Astrocyte (in vitro differentiated cells and primary cell): ENCODE measurements at regions not wholly inside any gene's neighbourhood (a gene's known extent, or its start where the extent isn't known, plus 50 kb on each side); places are given as distances from the start of the nearest gene placed in this dataset.
A peak's percentile ranks its signal among the peaks of the same experiment; 100 is the strongest.

Experiments used
- DNase-seq: peaks from one replicate; pipeline ENCODE4 v3.0.0-alpha.2; 2010; ENCODE audit warnings: low read depth
- FAIRE-seq: peaks from 2 replicates; lab custom pipeline; 2011; peaks lifted over from hg19 to GRCh38; lab: Jason Lieb, UNC
- H2AFZ ChIP-seq: 2 replicates; pipeline ENCODE4 v1.6.0; 2012; ENCODE audit warnings: low read depth, low read length, inconsistent platforms
- H3K27ac ChIP-seq: 2 replicates; pipeline ENCODE4 v1.5.1; 2011; ENCODE audit warnings: low read depth, low read length, inconsistent platforms
- H3K27me3 ChIP-seq: 2 replicates; pipeline ENCODE4 v1.6.0; 2011; ENCODE audit warnings: low read length, inconsistent platforms; ENCODE audit not compliant: insufficient read depth
- H3K36me3 ChIP-seq: 2 replicates; pipeline ENCODE4 v1.5.1; 2011; ENCODE audit warnings: low read length, inconsistent platforms; ENCODE audit not compliant: insufficient read depth
- H3K4me1 ChIP-seq: 2 replicates; pipeline ENCODE4 v1.5.1; 2011; ENCODE audit warnings: low read length, inconsistent platforms; ENCODE audit not compliant: insufficient read depth
- H3K4me2 ChIP-seq: 2 replicates; pipeline ENCODE4 v1.6.0; 2012; ENCODE audit warnings: low read length, inconsistent platforms
- H3K4me3 ChIP-seq: 2 replicates; pipeline ENCODE4 v1.5.1; 2011; ENCODE audit warnings: low read depth, mild to moderate bottlenecking, low read length, inconsistent platforms; ENCODE audit not compliant: insufficient read depth
- H3K79me2 ChIP-seq: 2 replicates; pipeline ENCODE4 v1.6.0; 2012; ENCODE audit warnings: mild to moderate bottlenecking, low read length, inconsistent platforms; ENCODE audit not compliant: insufficient read depth
- H3K9ac ChIP-seq: 2 replicates; pipeline ENCODE4 v1.6.0; 2012; ENCODE audit warnings: mild to moderate bottlenecking, low read length, inconsistent platforms
- H3K9me3 ChIP-seq: 2 replicates; pipeline ENCODE4 v1.5.1; 2012; ENCODE audit warnings: low read depth, mild to moderate bottlenecking, low read length, inconsistent platforms; ENCODE audit not compliant: insufficient read depth
- H4K20me1 ChIP-seq: 2 replicates; pipeline ENCODE4 v1.6.0; 2012; ENCODE audit warnings: low read length, inconsistent platforms; ENCODE audit not compliant: insufficient read depth
- H3K27ac Mint-ChIP-seq: one replicate; pipeline ENCODE4 v1.8.0; 2021; ENCODE audit warnings: mild to moderate bottlenecking, mixed read lengths; ENCODE audit not compliant: unreplicated experiment
- H3K27me3 Mint-ChIP-seq: one replicate; pipeline ENCODE4 v1.8.0; 2021; ENCODE audit warnings: low read depth, mixed read lengths; ENCODE audit not compliant: unreplicated experiment
- H3K36me3 Mint-ChIP-seq: one replicate; pipeline ENCODE4 v1.8.0; 2021; ENCODE audit warnings: low read depth, mixed read lengths; ENCODE audit not compliant: unreplicated experiment
- H3K4me1 Mint-ChIP-seq: one replicate; pipeline ENCODE4 v1.8.0; 2021; ENCODE audit warnings: low read depth, mixed read lengths; ENCODE audit not compliant: unreplicated experiment
- H3K4me3 Mint-ChIP-seq: one replicate; pipeline ENCODE4 v1.8.0; 2021; ENCODE audit warnings: mild to moderate bottlenecking, moderate library complexity, mixed read lengths; ENCODE audit not compliant: unreplicated experiment
- H3K9me3 Mint-ChIP-seq: one replicate; pipeline ENCODE4 v1.8.0; 2021; ENCODE audit warnings: mild to moderate bottlenecking, mixed read lengths; ENCODE audit not compliant: unreplicated experiment
- EZH2 ChIP-seq: IDR thresholded peaks from 2 replicates; pipeline ENCODE4 v1.6.1; 2012; ENCODE audit warnings: mild to moderate bottlenecking, low read length, inconsistent platforms; ENCODE audit not compliant: insufficient read depth
- TF ChIP-seq, protein P1 (sequence below): IDR thresholded peaks from 2 replicates; pipeline ENCODE4 v1.5.1; 2011; ENCODE audit warnings: low read depth, mild to moderate bottlenecking, inconsistent platforms, low read length, moderate library complexity; ENCODE audit not compliant: insufficient read depth

GRCh38 chr9:88060746-88061145, 77.5 kb downstream of the SPATA31C2 start:
- Histone ChIP-seq H2AFZ (no peak overlapping the region), H4K20me1 (no peaks in the 10 kb centered on the region), H3K27ac (no peak overlapping the region), H3K4me2 (no peak overlapping the region), H3K9ac (no peak overlapping the region), H3K4me1 (no peaks in the 10 kb centered on the region), H3K27me3 (no peaks in the 10 kb centered on the region), H3K36me3 (no peaks in the 10 kb centered on the region), H3K79me2 (no peaks in the 10 kb centered on the region), H3K9me3 (no peaks in the 10 kb centered on the region), H3K4me3 (no peak overlapping the region)
- H3K4me1 Mint-ChIP-seq: peaks cover 12% of the 10 kb centered on the region
- TF ChIP-seq EZH2: no peak
- TF ChIP-seq, protein P1, sequence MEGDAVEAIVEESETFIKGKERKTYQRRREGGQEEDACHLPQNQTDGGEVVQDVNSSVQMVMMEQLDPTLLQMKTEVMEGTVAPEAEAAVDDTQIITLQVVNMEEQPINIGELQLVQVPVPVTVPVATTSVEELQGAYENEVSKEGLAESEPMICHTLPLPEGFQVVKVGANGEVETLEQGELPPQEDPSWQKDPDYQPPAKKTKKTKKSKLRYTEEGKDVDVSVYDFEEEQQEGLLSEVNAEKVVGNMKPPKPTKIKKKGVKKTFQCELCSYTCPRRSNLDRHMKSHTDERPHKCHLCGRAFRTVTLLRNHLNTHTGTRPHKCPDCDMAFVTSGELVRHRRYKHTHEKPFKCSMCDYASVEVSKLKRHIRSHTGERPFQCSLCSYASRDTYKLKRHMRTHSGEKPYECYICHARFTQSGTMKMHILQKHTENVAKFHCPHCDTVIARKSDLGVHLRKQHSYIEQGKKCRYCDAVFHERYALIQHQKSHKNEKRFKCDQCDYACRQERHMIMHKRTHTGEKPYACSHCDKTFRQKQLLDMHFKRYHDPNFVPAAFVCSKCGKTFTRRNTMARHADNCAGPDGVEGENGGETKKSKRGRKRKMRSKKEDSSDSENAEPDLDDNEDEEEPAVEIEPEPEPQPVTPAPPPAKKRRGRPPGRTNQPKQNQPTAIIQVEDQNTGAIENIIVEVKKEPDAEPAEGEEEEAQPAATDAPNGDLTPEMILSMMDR: no peak
- no peak overlapping the region for H3K27ac Mint-ChIP-seq
- no peak overlapping the region for H3K4me3 Mint-ChIP-seq
- peak; percentile 36 for DNase-seq
- no peaks in the 10 kb centered on the region for H3K27me3 Mint-ChIP-seq
- no peak for FAIRE-seq
- no peaks in the 10 kb centered on the region for H3K36me3 Mint-ChIP-seq
- peaks cover 8% of the 10 kb centered on the region for H3K9me3 Mint-ChIP-seq

GRCh38 chr9:88059469-88059868, 78.8 kb downstream of the SPATA31C2 start:
- Histone ChIP-seq H3K4me1 (no peaks in the 10 kb centered on the region), H3K4me2 (no peak overlapping the region), H3K36me3 (no peaks in the 10 kb centered on the region), H3K27ac (no peak overlapping the region), H3K9me3 (no peaks in the 10 kb centered on the region), H3K79me2 (no peaks in the 10 kb centered on the region), H4K20me1 (no peaks in the 10 kb centered on the region), H3K27me3 (no peaks in the 10 kb centered on the region), H3K4me3 (no peak overlapping the region), H3K9ac (no peak overlapping the region), H2AFZ (no peak overlapping the region)
- TF ChIP-seq, protein P1: no peak
- no peak for TF ChIP-seq EZH2
- FAIRE-seq (no peak), DNase-seq (no peak)
- Mint-ChIP-seq H3K27me3 (no peaks in the 10 kb centered on the region), H3K36me3 (no peaks in the 10 kb centered on the region), H3K4me3 (no peak overlapping the region), H3K9me3 (peaks cover 11% of the 10 kb centered on the region), H3K27ac (no peak overlapping the region), H3K4me1 (peaks cover 12% of the 10 kb centered on the region)

DNA sequence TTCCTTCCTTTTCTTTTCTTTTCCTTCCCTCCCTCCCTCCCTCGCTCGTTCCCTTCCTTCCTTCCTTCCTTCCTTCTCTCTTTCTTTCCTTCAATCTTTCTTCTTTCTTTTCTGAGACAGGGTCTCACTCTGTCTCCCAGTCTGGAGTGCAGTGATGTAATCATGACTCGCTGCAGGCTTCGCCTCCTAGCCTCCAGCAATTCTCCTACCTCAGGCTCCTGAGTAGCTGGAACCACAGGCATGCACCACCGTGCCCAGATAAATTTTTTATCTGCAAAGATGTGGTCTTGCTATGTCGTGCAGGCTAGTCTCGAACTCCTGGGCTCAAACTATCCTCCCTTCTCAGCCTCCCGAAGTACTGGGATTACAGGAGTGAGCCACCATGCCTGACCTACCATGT, 81.4 kb downstream of the SPATA31C2 start:
- Mint-ChIP-seq H3K27me3 (peaks cover 3% of the 10 kb centered on the region), H3K36me3 (peaks cover 4% of the 10 kb centered on the region), H3K9me3 (peaks cover 18% of the 10 kb centered on the region), H3K4me3 (no peak overlapping the region), H3K27ac (peak overlapping the region; percentile 87), H3K4me1 (peaks cover 12% of the 10 kb centered on the region)
- H3K36me3 ChIP-seq: no peaks in the 10 kb centered on the region
- no peak overlapping the region for H3K9ac ChIP-seq
- no peak overlapping the region for H2AFZ ChIP-seq
- H3K9me3 ChIP-seq: peaks cover 4% of the 10 kb centered on the region
- H3K4me3 ChIP-seq: no peak overlapping the region
- H3K4me2 ChIP-seq: no peak overlapping the region
- no peaks in the 10 kb centered on the region for H3K27me3 ChIP-seq
- TF ChIP-seq, protein P1: no peak
- no peak for TF ChIP-seq EZH2
- H4K20me1 ChIP-seq: no peaks in the 10 kb centered on the region
- no peaks in the 10 kb centered on the region for H3K4me1 ChIP-seq
- no peak overlapping the region for H3K27ac ChIP-seq
- no peak for FAIRE-seq
- H3K79me2 ChIP-seq: no peaks in the 10 kb centered on the region
- DNase-seq: peak; percentile 68
